Mesendoderm (in vitro differentiated cells): ENCODE measurements at regions not wholly inside any gene's neighbourhood (a gene's known extent, or its start where the extent isn't known, plus 50 kb on each side); places are given as distances from the start of the nearest gene placed in this dataset.
"Not testable (repeated sequence)": the region's sequence is repeated elsewhere in the genome, so short reads cannot be mapped to it uniquely, and the experiment has no call there.

ENCODE experiments used
- DNase-seq: peaks from one replicate; pipeline ENCODE4 v3.0.0; 2013
- H2AK5ac ChIP-seq: 2 replicates; pipeline ENCODE4 v1.6.1; 2013; ENCODE audit warnings: low read length, inconsistent platforms
- H2BK120ac ChIP-seq: 2 replicates; pipeline ENCODE4 v1.6.1; 2013; ENCODE audit warnings: low read depth, mild to moderate bottlenecking, low read length, moderate library complexity, mixed read lengths
- H2BK15ac ChIP-seq: replicated peaks from 2 replicates; pipeline ENCODE4 v1.6.1; 2013; ENCODE audit warnings: low read depth, mild to moderate bottlenecking, moderate library complexity
- H2BK5ac ChIP-seq: 2 replicates; pipeline ENCODE4 v1.6.1; 2013; ENCODE audit warnings: low read length, inconsistent platforms
- H3K18ac ChIP-seq: 2 replicates; pipeline ENCODE4 v1.6.1; 2013; ENCODE audit warnings: mild to moderate bottlenecking, low read length, mixed read lengths
- H3K23ac ChIP-seq: one replicate; pipeline ENCODE4 v1.6.1; 2013; ENCODE audit warnings: low read length
- H3K27ac ChIP-seq: 2 replicates; pipeline ENCODE4 v1.5.1; 2013; ENCODE audit warnings: low read depth, mild to moderate bottlenecking, inconsistent platforms, low read length, moderate library complexity
- H3K27me3 ChIP-seq: 2 replicates; pipeline ENCODE4 v1.6.1; 2013; ENCODE audit warnings: low read length, control low read depth, mild to moderate bottlenecking, inconsistent platforms; ENCODE audit not compliant: insufficient read depth, poor library complexity
- H3K36me3 ChIP-seq: 2 replicates; pipeline ENCODE4 v1.6.1; 2013; ENCODE audit warnings: low read length, inconsistent platforms; ENCODE audit not compliant: control insufficient read depth, insufficient read depth
- H3K4ac ChIP-seq: one replicate; pipeline ENCODE4 v1.6.1; 2013; ENCODE audit warnings: low read depth, mild to moderate bottlenecking, low read length, moderate library complexity
- H3K4me1 ChIP-seq: 2 replicates; pipeline ENCODE4 v1.6.1; 2013; ENCODE audit warnings: low read depth, low read length, inconsistent platforms; ENCODE audit not compliant: control insufficient read depth
- H3K4me2 ChIP-seq: 2 replicates; pipeline ENCODE4 v1.6.1; 2013; ENCODE audit warnings: low read length
- H3K4me3 ChIP-seq: 2 replicates; pipeline ENCODE4 v1.5.1; 2013; ENCODE audit warnings: mild to moderate bottlenecking, low read length
- H3K56ac ChIP-seq: one replicate; pipeline ENCODE4 v1.6.1; 2013; ENCODE audit warnings: low read length
- H3K79me1 ChIP-seq: 2 replicates; pipeline ENCODE4 v1.6.1; 2013; ENCODE audit warnings: low read length, inconsistent platforms
- H3K79me2 ChIP-seq: 2 replicates; pipeline ENCODE4 v1.6.1; 2013; ENCODE audit warnings: mild to moderate bottlenecking, low read length; ENCODE audit not compliant: control insufficient read depth, insufficient read depth
- H3K9ac ChIP-seq: 2 replicates; pipeline ENCODE4 v1.6.1; 2013; ENCODE audit warnings: low read length, inconsistent platforms
- H4K5ac ChIP-seq: one replicate; pipeline ENCODE4 v1.6.1; 2013; ENCODE audit warnings: low read length
- H4K8ac ChIP-seq: one replicate; pipeline ENCODE4 v1.6.1; 2013; ENCODE audit warnings: low read depth, mild to moderate bottlenecking, control low read depth, low read length, moderate library complexity
- WGBS: extraction: QIAGEN DNeasy Blood & Tissue Kit; methylation state at CpG from one replicate; pipeline ENCODE4 v1.1.7; 2013; ENCODE audit warnings: low lambda C conversion rate, missing lambda C conversion rate; ENCODE audit not compliant: insufficient coverage; ENCODE audit errors: extremely low coverage; 5-methylcytosine and 5-hydroxymethylcytosine counted together

- not testable (repeated sequence) for DNase-seq, H3K4me2 ChIP-seq, H3K9ac ChIP-seq, H3K18ac ChIP-seq, H3K27ac ChIP-seq, H3K56ac ChIP-seq, H3K4me1 ChIP-seq, H3K4me3 ChIP-seq, H2BK15ac ChIP-seq, H4K8ac ChIP-seq, H2BK120ac ChIP-seq, H3K4ac ChIP-seq, H3K79me2 ChIP-seq, H4K5ac ChIP-seq, H3K27me3 ChIP-seq, H3K36me3 ChIP-seq, H3K79me1 ChIP-seq, H3K23ac ChIP-seq, H2AK5ac ChIP-seq, H2BK5ac ChIP-seq
- WGBS = no CpG with 5 or more reads among the region's 10 CpGs
Measured at GRCh38 chr7:155932324-155932723, 120.1 kb upstream of the SHH start.

GRCh38 chr7:155931396-155932085 is 119.3 kb upstream of the SHH start:
- no peak overlapping the region for H4K8ac ChIP-seq
- H3K27me3 ChIP-seq = no peaks in the 10 kb centered on the region
- no peak for DNase-seq
- H2AK5ac ChIP-seq = no peak overlapping the region
- H3K4me1 ChIP-seq = no peaks in the 10 kb centered on the region
- H3K79me2 ChIP-seq = no peaks in the 10 kb centered on the region
- H2BK15ac ChIP-seq = no peak overlapping the region
- no peak overlapping the region for H3K4me2 ChIP-seq
- H4K5ac ChIP-seq = no peak overlapping the region
- WGBS = no CpG with 5 or more reads among the region's 24 CpGs
- no peak overlapping the region for H3K4me3 ChIP-seq
- H3K27ac ChIP-seq = no peak overlapping the region
- no peak overlapping the region for H3K4ac ChIP-seq
- H3K79me1 ChIP-seq = no peaks in the 10 kb centered on the region
- H3K36me3 ChIP-seq = no peaks in the 10 kb centered on the region
- H3K9ac ChIP-seq = no peak overlapping the region
- no peak overlapping the region for H3K18ac ChIP-seq
- H2BK120ac ChIP-seq = no peak overlapping the region
- no peak overlapping the region for H3K23ac ChIP-seq
- H2BK5ac ChIP-seq = no peak overlapping the region
- H3K56ac ChIP-seq = no peak overlapping the region

GRCh38 chr7:155930527-155930926 is 118.3 kb upstream of the SHH start:
- WGBS = no CpG with 5 or more reads among the region's 1 CpG

GRCh38 chr7:155930061-155930460 is 117.8 kb upstream of the SHH start:
- H4K5ac ChIP-seq = no peak overlapping the region
- no peaks in the 10 kb centered on the region for H3K4me1 ChIP-seq
- no peak overlapping the region for H2BK15ac ChIP-seq
- no peak overlapping the region for H3K4me3 ChIP-seq
- no peak overlapping the region for H2BK120ac ChIP-seq
- no peak overlapping the region for H3K56ac ChIP-seq
- H3K79me2 ChIP-seq = no peaks in the 10 kb centered on the region
- H2AK5ac ChIP-seq = no peak overlapping the region
- no peak overlapping the region for H3K27ac ChIP-seq
- H2BK5ac ChIP-seq = no peak overlapping the region
- no peaks in the 10 kb centered on the region for H3K27me3 ChIP-seq
- WGBS = no CpG with 5 or more reads among the region's 8 CpGs
- no peak overlapping the region for H3K23ac ChIP-seq
- no peak overlapping the region for H3K9ac ChIP-seq
- DNase-seq = no peak
- no peaks in the 10 kb centered on the region for H3K36me3 ChIP-seq
- no peak overlapping the region for H4K8ac ChIP-seq
- no peaks in the 10 kb centered on the region for H3K79me1 ChIP-seq
- H3K4ac ChIP-seq = no peak overlapping the region
- H3K4me2 ChIP-seq = no peak overlapping the region
- H3K18ac ChIP-seq = no peak overlapping the region

More at GRCh38 chr7:155930527-155930926, 118.3 kb upstream of the SHH start:
- Histone ChIP-seq H3K79me1 (no peaks in the 10 kb centered on the region), H3K27me3 (no peaks in the 10 kb centered on the region), H3K4me1 (no peaks in the 10 kb centered on the region), H3K18ac (no peak overlapping the region), H4K5ac (no peak overlapping the region), H3K4me2 (no peak overlapping the region), H3K9ac (no peak overlapping the region), H2AK5ac (no peak overlapping the region), H4K8ac (no peak overlapping the region), H3K4ac (no peak overlapping the region), H2BK120ac (no peak overlapping the region), H2BK5ac (no peak overlapping the region), H3K27ac (no peak overlapping the region), H3K36me3 (no peaks in the 10 kb centered on the region), H3K4me3 (no peak overlapping the region), H3K56ac (no peak overlapping the region), H3K23ac (no peak overlapping the region), H2BK15ac (no peak overlapping the region), H3K79me2 (no peaks in the 10 kb centered on the region)
- no peak for DNase-seq

GRCh38 chr7:155928583-155928982 is 116.3 kb upstream of the SHH start:
- no peak overlapping the region for H4K5ac ChIP-seq
- H3K79me2 ChIP-seq = no peaks in the 10 kb centered on the region
- H2BK15ac ChIP-seq = no peak overlapping the region
- no peak overlapping the region for H3K23ac ChIP-seq
- H4K8ac ChIP-seq = no peak overlapping the region
- no peak overlapping the region for H3K4me2 ChIP-seq
- no CpG with 5 or more reads among the region's 13 CpGs for WGBS
- no peak overlapping the region for H2AK5ac ChIP-seq
- no peaks in the 10 kb centered on the region for H3K36me3 ChIP-seq
- H3K56ac ChIP-seq = no peak overlapping the region
- no peak overlapping the region for H3K27ac ChIP-seq
- no peak overlapping the region for H3K4me3 ChIP-seq
- DNase-seq = no peak
- H3K27me3 ChIP-seq = no peaks in the 10 kb centered on the region
- no peaks in the 10 kb centered on the region for H3K79me1 ChIP-seq
- no peak overlapping the region for H2BK120ac ChIP-seq
- H3K4ac ChIP-seq = no peak overlapping the region
- no peak overlapping the region for H3K9ac ChIP-seq
- no peak overlapping the region for H3K18ac ChIP-seq
- H2BK5ac ChIP-seq = no peak overlapping the region
- no peaks in the 10 kb centered on the region for H3K4me1 ChIP-seq

- H3K27ac ChIP-seq = no peak overlapping the region
- H3K4me3 ChIP-seq = no peak overlapping the region
- H3K56ac ChIP-seq = no peak overlapping the region
- H2BK15ac ChIP-seq = no peak overlapping the region
- H3K27me3 ChIP-seq = no peaks in the 10 kb centered on the region
- H2AK5ac ChIP-seq = no peak overlapping the region
- no peaks in the 10 kb centered on the region for H3K36me3 ChIP-seq
- H3K18ac ChIP-seq = no peak overlapping the region
- no peak overlapping the region for H3K4me2 ChIP-seq
- no peak overlapping the region for H3K9ac ChIP-seq
- H3K4ac ChIP-seq = no peak overlapping the region
- DNase-seq = no peak
- no peaks in the 10 kb centered on the region for H3K79me1 ChIP-seq
- no peak overlapping the region for H2BK5ac ChIP-seq
- H4K5ac ChIP-seq = no peak overlapping the region
- no peak overlapping the region for H3K23ac ChIP-seq
- WGBS = 100% methylated on average over 1 of the region's 3 CpGs
- no peaks in the 10 kb centered on the region for H3K4me1 ChIP-seq
- no peaks in the 10 kb centered on the region for H3K79me2 ChIP-seq
- H4K8ac ChIP-seq = no peak overlapping the region
- H2BK120ac ChIP-seq = no peak overlapping the region
Measured at GRCh38 chr7:155927905-155928304, 115.6 kb upstream of the SHH start.
